ENCODE measurements at regions not wholly inside any gene's neighbourhood (a gene's known extent, or its start where the extent isn't known, plus 50 kb on each side); places are given as distances from the start of the nearest gene placed in this dataset.
A peak's percentile ranks its signal among the peaks of the same experiment; 100 is the strongest.

- no peak for DNase-seq (ENCODE audit: low read depth in 2 of 3, low spot score in 2 of 3)
Measured at GRCh38 chr2:234341306-234341985, 155.4 kb downstream of the ARL4C start.

GRCh38 chr2:234339501-234339900 lies 157.4 kb downstream of the ARL4C start:
- no peak for DNase-seq (ENCODE audit: low read depth in 2 of 3, low spot score in 2 of 3)

GRCh38 chr2:234339011-234339410 lies 157.9 kb downstream of the ARL4C start:
- no peak for DNase-seq (ENCODE audit: low read depth in 2 of 3, low spot score in 2 of 3)

GRCh38 chr2:234335661-234336228 lies 161.1 kb downstream of the ARL4C start:
- DNase-seq (ENCODE audit: low read depth in 2 of 3, low spot score in 2 of 3) = peak in 1 of 3 experiments; percentile 23

GRCh38 chr2:234334756-234335155 lies 162.1 kb downstream of the ARL4C start:
- DNase-seq (ENCODE audit: low read depth in 2 of 3, low spot score in 2 of 3) = no peak

GRCh38 chr2:234334151-234334550 lies 162.7 kb downstream of the ARL4C start:
- no peak for DNase-seq (ENCODE audit: low read depth in 2 of 3, low spot score in 2 of 3)

- DNase-seq (ENCODE audit: low read depth in 2 of 3, low spot score in 2 of 3) = no peak
Measured at GRCh38 chr2:234333168-234334130, 163.4 kb downstream of the ARL4C start.

GRCh38 chr2:234331966-234332365 lies 164.9 kb downstream of the ARL4C start:
- no peak for DNase-seq (ENCODE audit: low read depth in 2 of 3, low spot score in 2 of 3)

- DNase-seq (ENCODE audit: low read depth in 2 of 3, low spot score in 2 of 3) = no peak
Measured at GRCh38 chr2:234331566-234331965, 165.3 kb downstream of the ARL4C start.

- no peak for DNase-seq (ENCODE audit: low read depth in 2 of 3, low spot score in 2 of 3)
Measured at GRCh38 chr2:234330902-234331301, 166.0 kb downstream of the ARL4C start.

GRCh38 chr2:234329202-234329960 lies 167.5 kb downstream of the ARL4C start:
- no peak for DNase-seq (ENCODE audit: low read depth in 2 of 3, low spot score in 2 of 3)

GRCh38 chr2:234328444-234328990 lies 168.4 kb downstream of the ARL4C start:
- no peak for DNase-seq (ENCODE audit: low read depth in 2 of 3, low spot score in 2 of 3)

- DNase-seq (ENCODE audit: low read depth in 2 of 3, low spot score in 2 of 3) = no peak
Measured at GRCh38 chr2:234326694-234327093, 170.2 kb downstream of the ARL4C start.

- no peak for DNase-seq (ENCODE audit: low read depth in 2 of 3, low spot score in 2 of 3)
Measured at GRCh38 chr2:234324116-234324515, 172.8 kb downstream of the ARL4C start.

- DNase-seq (ENCODE audit: low read depth in 2 of 3, low spot score in 2 of 3) = no peak
Measured at GRCh38 chr2:234322766-234323465, 174.0 kb downstream of the ARL4C start.

GRCh38 chr2:234320066-234320465 lies 176.8 kb downstream of the ARL4C start:
- no peak for DNase-seq (ENCODE audit: low read depth in 2 of 3, low spot score in 2 of 3)

- no peak for DNase-seq (ENCODE audit: low read depth in 2 of 3, low spot score in 2 of 3)
Measured at GRCh38 chr2:234318361-234318760, 178.5 kb downstream of the ARL4C start.

GRCh38 chr2:234313558-234313957 lies 183.3 kb downstream of the ARL4C start:
- DNase-seq (ENCODE audit: low read depth in 2 of 3, low spot score in 2 of 3) = no peak

- no peak for DNase-seq (ENCODE audit: low read depth in 2 of 3, low spot score in 2 of 3)
Measured at GRCh38 chr2:234310166-234310565, 186.7 kb downstream of the ARL4C start.

GRCh38 chr2:234309431-234309830 lies 187.4 kb downstream of the ARL4C start:
- DNase-seq (ENCODE audit: low read depth in 2 of 3, low spot score in 2 of 3) = no peak
